ENCODE measurements at regions not wholly inside any gene's neighbourhood (a gene's known extent, or its start where the extent isn't known, plus 50 kb on each side); places are given as distances from the start of the nearest gene placed in this dataset.
"Not testable (repeated sequence)": the region's sequence is repeated elsewhere in the genome, so short reads cannot be mapped to it uniquely, and the experiment has no call there.

GRCh38 chr1:244297087-244297486 is 154.6 kb downstream of the ADSS2 start:
- no peak for DNase-seq (ENCODE audit: low read depth, low spot score)
- in situ Hi-C loops (cut with HindIII; ENCODE audit: low pct_unique_long_range_greater_than_20kb, low sequenced_read_pairs), result no loop called here

- in situ Hi-C loops (cut with HindIII; ENCODE audit: low pct_unique_long_range_greater_than_20kb, low sequenced_read_pairs), result no loop called here
- DNase-seq (ENCODE audit: low read depth, low spot score), result no peak
Observed at GRCh38 chr1:244297616-244298015, 154.1 kb downstream of the ADSS2 start.

DNA sequence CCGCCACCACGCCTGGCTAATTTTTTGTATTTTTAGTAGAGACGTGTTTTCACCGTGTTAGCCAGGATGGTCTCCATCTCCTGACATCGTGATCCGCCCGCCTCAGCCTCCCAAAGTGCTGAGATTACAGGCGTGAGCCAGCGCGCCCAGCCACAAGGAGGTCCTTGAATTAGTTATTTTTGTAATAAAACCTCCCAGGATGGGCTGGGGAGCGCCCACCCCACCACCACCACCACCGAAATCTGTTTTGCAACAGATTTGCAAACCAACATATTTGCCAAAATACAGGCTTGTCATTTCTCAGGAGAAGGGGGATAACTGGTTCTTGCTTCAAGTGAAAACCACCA is 151.7 kb downstream of the ADSS2 start:
- in situ Hi-C loops (cut with HindIII; ENCODE audit: low pct_unique_long_range_greater_than_20kb, low sequenced_read_pairs); DNase-seq (ENCODE audit: low read depth, low spot score): not testable (repeated sequence)

GRCh38 chr1:244301595-244302130 is 150.0 kb downstream of the ADSS2 start:
- no peak for DNase-seq (ENCODE audit: low read depth, low spot score)
- in situ Hi-C loops (cut with HindIII; ENCODE audit: low pct_unique_long_range_greater_than_20kb, low sequenced_read_pairs), result no loop called here

DNA sequence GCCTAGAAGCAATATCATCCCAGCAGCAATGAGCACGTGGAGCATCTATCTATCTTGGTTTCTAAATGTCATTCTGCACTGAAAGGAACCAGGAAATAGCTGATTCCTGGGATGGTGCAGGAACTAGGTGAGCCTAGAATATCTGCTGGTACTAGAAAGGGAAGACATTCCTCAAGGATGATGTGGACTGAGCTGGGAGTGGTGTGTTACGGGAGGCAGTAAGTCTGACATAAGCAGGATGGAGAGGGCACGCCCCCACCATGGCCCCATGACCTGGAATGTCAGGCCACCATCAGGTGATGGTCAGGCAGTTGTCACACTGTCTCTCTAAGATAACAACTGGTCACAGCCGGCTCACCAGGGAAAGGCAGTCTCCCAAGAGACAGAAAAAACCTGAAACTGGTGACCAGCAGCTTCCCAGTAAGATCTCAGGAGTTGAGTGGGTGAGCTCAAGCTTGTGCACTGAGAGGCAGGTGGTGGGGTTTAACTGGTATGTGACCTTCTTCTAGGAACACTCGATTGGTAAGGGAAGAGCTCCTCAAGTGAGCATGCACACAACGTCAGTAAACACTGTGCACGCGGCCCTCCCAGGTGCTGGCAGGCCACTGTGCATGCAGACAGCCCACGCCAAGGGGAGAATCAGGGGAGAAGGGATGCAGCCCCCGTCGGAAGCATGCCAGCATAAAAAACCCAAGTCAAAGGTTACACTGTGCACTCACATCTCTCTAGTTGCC is 148.7 kb downstream of the ADSS2 start:
- DNase-seq (ENCODE audit: low read depth, low spot score), result peak; percentile 63
- in situ Hi-C loops (cut with HindIII; ENCODE audit: low pct_unique_long_range_greater_than_20kb, low sequenced_read_pairs), result no loop called here

GRCh38 chr1:244303610-244303969 is 148.1 kb downstream of the ADSS2 start:
- no peak for DNase-seq (ENCODE audit: low read depth, low spot score)
- in situ Hi-C loops (cut with HindIII; ENCODE audit: low pct_unique_long_range_greater_than_20kb, low sequenced_read_pairs), result no loop called here

- DNase-seq (ENCODE audit: low read depth, low spot score), result no peak
Observed at GRCh38 chr1:244304156-244304555, 147.6 kb downstream of the ADSS2 start.

GRCh38 chr1:244304656-244305055 is 147.1 kb downstream of the ADSS2 start:
- in situ Hi-C loops (cut with HindIII; ENCODE audit: low pct_unique_long_range_greater_than_20kb, low sequenced_read_pairs), result no loop called here
- no peak for DNase-seq (ENCODE audit: low read depth, low spot score)

More at GRCh38 chr1:244304156-244304555, 147.6 kb downstream of the ADSS2 start:
- in situ Hi-C loops (cut with HindIII; ENCODE audit: low pct_unique_long_range_greater_than_20kb, low sequenced_read_pairs), result no loop called here

- in situ Hi-C loops (cut with HindIII; ENCODE audit: low pct_unique_long_range_greater_than_20kb, low sequenced_read_pairs), result no loop called here
- DNase-seq (ENCODE audit: low read depth, low spot score), result no peak
Observed at GRCh38 chr1:244305776-244306341, 145.8 kb downstream of the ADSS2 start.

DNA sequence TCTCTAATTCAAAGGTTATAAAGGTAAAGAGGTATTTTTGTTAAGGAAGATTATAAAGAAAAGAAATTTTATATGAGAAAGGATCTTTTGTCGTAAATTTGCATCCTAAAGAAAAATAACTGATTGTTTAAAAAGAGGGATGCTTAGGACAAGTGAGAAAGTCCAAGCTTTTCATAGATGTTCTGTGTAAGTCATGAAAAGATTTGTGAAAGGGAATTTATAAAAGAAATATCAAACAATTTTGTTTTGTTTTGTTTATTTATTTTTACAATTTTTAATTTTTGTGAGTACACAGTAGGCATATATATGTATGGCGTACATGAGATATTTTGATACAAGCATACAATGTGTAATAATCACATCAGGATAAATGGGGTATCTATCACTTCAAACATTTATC is 145.2 kb downstream of the ADSS2 start:
- no peak for DNase-seq (ENCODE audit: low read depth, low spot score)
- in situ Hi-C loops (cut with HindIII; ENCODE audit: low pct_unique_long_range_greater_than_20kb, low sequenced_read_pairs), result no loop called here

DNA sequence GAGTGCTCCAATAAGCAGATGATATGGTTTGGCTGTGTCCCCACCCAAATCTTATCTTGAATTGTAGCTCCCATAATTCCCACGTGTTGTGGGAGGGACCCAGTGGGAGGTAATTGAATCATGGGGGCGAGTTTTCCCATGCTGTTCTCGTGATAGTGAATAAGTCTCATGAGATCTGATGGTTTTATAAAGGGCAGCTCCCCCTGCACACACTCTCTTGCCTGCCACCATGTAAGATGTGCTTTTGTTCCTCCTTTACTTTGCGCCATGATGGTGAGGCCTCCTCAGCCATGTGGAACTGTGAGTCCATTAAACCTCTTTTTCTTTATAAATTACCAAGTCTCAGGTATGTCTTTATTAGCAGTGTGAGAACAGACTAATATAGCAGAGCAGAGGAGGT is 142.5 kb downstream of the ADSS2 start:
- in situ Hi-C loops (cut with HindIII; ENCODE audit: low pct_unique_long_range_greater_than_20kb, low sequenced_read_pairs); DNase-seq (ENCODE audit: low read depth, low spot score): not testable (repeated sequence)

- in situ Hi-C loops (cut with HindIII; ENCODE audit: low pct_unique_long_range_greater_than_20kb, low sequenced_read_pairs), result no loop called here
- no peak for DNase-seq (ENCODE audit: low read depth, low spot score)
Observed at GRCh38 chr1:244311784-244312532, 139.8 kb downstream of the ADSS2 start.

- in situ Hi-C loops (cut with HindIII; ENCODE audit: low pct_unique_long_range_greater_than_20kb, low sequenced_read_pairs), result no loop called here
- no peak for DNase-seq (ENCODE audit: low read depth, low spot score)
Observed at GRCh38 chr1:244313346-244313745, 138.4 kb downstream of the ADSS2 start.

- DNase-seq (ENCODE audit: low read depth, low spot score), result no peak
- in situ Hi-C loops (cut with HindIII; ENCODE audit: low pct_unique_long_range_greater_than_20kb, low sequenced_read_pairs), result no loop called here
Observed at GRCh38 chr1:244314921-244315559, 136.7 kb downstream of the ADSS2 start.

- in situ Hi-C loops (cut with HindIII; ENCODE audit: low pct_unique_long_range_greater_than_20kb, low sequenced_read_pairs), result no loop called here
- no peak for DNase-seq (ENCODE audit: low read depth, low spot score)
Observed at GRCh38 chr1:244315996-244316395, 135.7 kb downstream of the ADSS2 start.

- in situ Hi-C loops (cut with HindIII; ENCODE audit: low pct_unique_long_range_greater_than_20kb, low sequenced_read_pairs), result no loop called here
- no peak for DNase-seq (ENCODE audit: low read depth, low spot score)
Observed at GRCh38 chr1:244316407-244316806, 135.3 kb downstream of the ADSS2 start.

DNA sequence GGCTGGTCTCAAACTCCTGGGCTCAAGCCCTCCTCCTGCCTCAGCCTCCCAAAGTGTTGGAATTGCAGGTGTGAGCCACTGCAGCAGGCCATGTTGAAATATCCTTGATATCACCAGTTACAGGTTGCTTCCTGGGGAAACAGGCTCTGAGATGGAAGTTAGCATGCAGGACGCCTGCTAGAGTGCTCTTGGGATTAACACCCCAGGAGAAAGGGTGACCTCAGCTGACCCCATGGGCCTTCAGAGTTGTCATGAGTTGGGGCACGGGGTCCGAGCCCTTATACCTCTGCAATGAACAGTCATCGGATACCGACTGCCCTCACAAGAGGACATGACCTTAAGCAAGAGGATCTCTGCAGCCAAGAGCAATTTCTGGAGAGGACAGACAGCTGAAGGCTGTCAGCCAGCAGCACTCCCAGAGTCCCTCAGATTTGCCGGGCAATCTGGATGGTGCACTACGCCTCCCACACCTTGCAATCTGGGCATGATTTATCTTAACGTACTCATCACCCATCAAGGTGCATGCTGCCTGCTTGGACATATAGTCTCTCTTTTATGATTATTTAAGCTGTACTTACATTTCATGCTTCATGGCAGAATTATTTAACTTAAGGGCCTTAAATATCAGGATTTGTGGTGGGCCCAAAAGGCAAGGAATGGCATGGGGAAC is 134.6 kb downstream of the ADSS2 start:
- no peak for DNase-seq (ENCODE audit: low read depth, low spot score)
- in situ Hi-C loops (cut with HindIII; ENCODE audit: low pct_unique_long_range_greater_than_20kb, low sequenced_read_pairs), result no loop called here

GRCh38 chr1:244318078-244318477 is 133.6 kb downstream of the ADSS2 start:
- in situ Hi-C loops (cut with HindIII; ENCODE audit: low pct_unique_long_range_greater_than_20kb, low sequenced_read_pairs), result no loop called here
- DNase-seq (ENCODE audit: low read depth, low spot score), result no peak
